Stomach (tissue), 8 donors: ENCODE measurements at regions not wholly inside any gene's neighbourhood (a gene's known extent, or its start where the extent isn't known, plus 50 kb on each side); places are given as distances from the start of the nearest gene placed in this dataset.

Experiments
- DNase-seq, 2 donors: peaks; one replicate each; pipeline versions ENCODE4 v3.0.0 to v3.0.0-alpha.2; 2013 to 2019
- H3K27ac ChIP-seq, 5 donors: fragments of 200-600 bp in 4 of 5; sonication (generic) in 4 of 5; one replicate each; pipeline ENCODE4 v1.5.1; 2013 to 2019; ENCODE audit warnings: mild to moderate bottlenecking in 1 of 5, moderate library complexity in 1 of 5
- H3K27me3 ChIP-seq, 3 donors: fragments of 200-600 bp; sonication (generic); one replicate each; pipeline ENCODE4 v1.5.1; 2017 to 2019; ENCODE audit warnings: mixed run types in 1 of 3
- H3K36me3 ChIP-seq, 4 donors: fragments of 200-600 bp; sonication (generic); 1 replicate in 3 of 4; 2 replicates in 1 of 4; pipeline ENCODE4 v1.5.1; 2016 to 2019
- H3K4me1 ChIP-seq, 4 donors: fragments of 200-600 bp; sonication (generic); one replicate each; pipeline ENCODE4 v1.5.1; 2016 to 2019
- H3K4me3 ChIP-seq, 4 donors: fragments of 200-600 bp; sonication (generic) in 3 of 4; one replicate each; pipeline ENCODE4 v1.5.1; 2016 to 2019; ENCODE audit warnings: mild to moderate bottlenecking in 1 of 4
- H3K9me3 ChIP-seq, 4 donors: fragments of 200-600 bp; sonication (generic); one replicate each; pipeline ENCODE4 v1.5.1; 2016 to 2019
- CTCF ChIP-seq, 7 experiments: fragments of 450-650 bp in 4 of 7; fragments of 200-600 bp in 3 of 7; sonication (generic) in 3 of 7; IDR thresholded peaks; one replicate each; pipeline ENCODE4 v1.5.1; 2016 to 2019; ENCODE audit warnings: antibody characterized with exemption in 7 of 7, control low read depth in 2 of 7, mild to moderate bottlenecking in 1 of 7
- EP300 ChIP-seq: sonication (generic); formaldehyde crosslinking; IDR thresholded peaks from one replicate; pipeline ENCODE4 v1.6.1; 2017; ENCODE audit warnings: antibody characterized with exemption
- POLR2A ChIP-seq, 4 donors: fragments of 450-650 bp; IDR thresholded peaks; one replicate each; pipeline ENCODE4 v1.6.1; 2016; ENCODE audit warnings: antibody characterized with exemption in 4 of 4, control low read depth in 2 of 4, mild to moderate bottlenecking in 1 of 4, moderate library complexity in 1 of 4
- POLR2AphosphoS5 ChIP-seq, 3 donors: sonication (generic); formaldehyde crosslinking; IDR thresholded peaks; one replicate each; pipeline ENCODE4 v1.6.1; 2016; ENCODE audit warnings: antibody characterized with exemption in 3 of 3
- WGBS, 5 donors: extraction: QIAGEN DNeasy Blood & Tissue Kit in 3 of 5; methylation state at CpG; one replicate each; pipeline versions ENCODE4 v1.1.5 to v1.1.7; 2013 to 2018; 5-methylcytosine and 5-hydroxymethylcytosine counted together
- intact Hi-C: fragments of 100-400 bp; cut with DNase I; formaldehyde crosslinking; loops from one replicate; pipeline ENCODE4 v1.15.1; 2023; ENCODE audit warnings: low total_unique reads
- donor health status: healthy with polysubstance abuse.
- donor health status: Bipolar disorder and iron deficiency.
- donor health status: healthy.

DNA sequence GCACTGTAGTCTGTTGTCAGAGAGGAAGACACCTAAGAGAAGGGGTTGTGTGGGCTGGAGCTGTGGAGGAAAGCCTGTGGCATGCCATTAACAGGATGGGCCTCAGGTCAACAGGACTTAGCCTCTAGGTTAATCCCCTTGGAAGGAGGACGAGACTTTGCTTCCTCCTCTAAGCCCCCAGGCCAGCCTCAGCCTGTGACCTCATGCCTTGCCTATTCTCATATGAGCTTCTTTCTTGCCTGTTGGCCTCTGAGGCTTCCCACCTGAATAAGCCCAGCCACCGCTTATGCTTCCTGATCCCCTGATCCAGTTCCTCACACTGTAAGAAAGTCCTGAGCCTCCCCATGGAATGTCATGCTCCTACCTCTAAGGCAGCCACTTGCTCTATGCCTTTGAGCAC lies 52.2 kb upstream of the TBC1D21 start:
- no peaks in the 10 kb centered on the region for H3K4me1 ChIP-seq
- TF ChIP-seq CTCF (IDR thresholded peaks at IDR 0.05) (no peak), POLR2AphosphoS5 (IDR thresholded peaks at IDR 0.05) (no peak), POLR2A (IDR thresholded peaks at IDR 0.05) (no peak), EP300 (no peak)
- intact Hi-C loops, result no loop called here
- WGBS, 5 donors, result 73 to 82% (median 76%) methylated on average over 2 of the region's 2 CpGs
- H3K36me3 ChIP-seq, result no peaks in the 10 kb centered on the region
- H3K4me3 ChIP-seq, result no peak overlapping the region
- H3K27me3 ChIP-seq, result peaks cover 0 to 24% (median 3%) of the 10 kb centered on the region in 3 donors
- no peaks in the 10 kb centered on the region for H3K9me3 ChIP-seq
- H3K27ac ChIP-seq, result no peak overlapping the region
- no peak for DNase-seq

- intact Hi-C loops, result no loop called here
Observed at GRCh38 chr15:73822998-73823397, 50.4 kb upstream of the TBC1D21 start.

More at GRCh38 chr15:73822998-73823397, 50.4 kb upstream of the TBC1D21 start:
- 18 to 33% (median 27%) methylated on average over 3 of the region's 3 CpGs for WGBS, 5 donors
- Histone ChIP-seq H3K36me3 (no peaks in the 10 kb centered on the region), H3K9me3 (no peaks in the 10 kb centered on the region), H3K27me3 (peaks cover 0 to 24% (median 3%) of the 10 kb centered on the region in 3 donors), H3K27ac (no peak overlapping the region), H3K4me1 (no peaks in the 10 kb centered on the region), H3K4me3 (no peak overlapping the region)
- peak in 1 of 2 donors; percentile 50 for DNase-seq
- TF ChIP-seq POLR2A (IDR thresholded peaks at IDR 0.05) (no peak), EP300 (no peak), POLR2AphosphoS5 (IDR thresholded peaks at IDR 0.05) (no peak), CTCF (IDR thresholded peaks at IDR 0.05) (no peak)
